ENCODE measurements at regions not wholly inside any gene's neighbourhood (a gene's known extent, or its start where the extent isn't known, plus 50 kb on each side); places are given as distances from the start of the nearest gene placed in this dataset.
"Not testable (repeated sequence)": the region's sequence is repeated elsewhere in the genome, so short reads cannot be mapped to it uniquely, and the experiment has no call there.

DNA sequence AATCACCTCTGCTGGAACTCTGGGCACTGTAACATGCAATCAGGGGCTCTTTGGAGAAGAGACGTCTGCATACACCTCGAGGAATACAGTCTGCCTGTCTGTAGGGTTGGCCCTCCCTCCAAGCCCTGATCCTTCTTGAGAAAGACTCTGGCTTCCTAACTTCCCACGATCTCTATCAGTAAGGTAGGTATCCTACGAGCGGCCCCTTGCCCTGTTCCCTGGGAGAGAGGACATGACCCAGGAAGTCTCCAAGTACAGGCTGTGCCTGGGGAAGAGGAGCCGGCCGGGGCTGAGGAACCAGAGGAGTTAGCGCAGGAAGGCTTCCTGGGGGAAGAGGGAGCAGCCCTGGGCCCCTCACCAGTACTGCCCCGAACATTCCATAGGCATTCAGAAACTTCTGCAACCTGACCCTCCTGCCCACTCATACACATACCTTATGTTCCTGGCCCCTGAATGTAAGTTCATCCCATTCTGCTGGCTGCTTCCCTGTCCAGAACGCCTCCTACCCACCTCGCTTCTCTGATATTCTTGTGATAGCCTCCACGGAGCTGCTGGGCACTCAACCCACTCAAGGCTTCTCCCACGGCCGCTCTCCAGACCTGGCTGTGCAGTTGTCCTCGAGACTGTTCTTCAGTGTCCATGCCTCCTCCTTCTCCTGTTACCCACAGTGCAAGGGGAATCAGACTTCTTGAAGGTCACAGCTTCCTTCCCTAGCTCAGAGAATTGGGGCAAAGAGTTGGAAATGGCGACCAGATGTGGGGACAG is 116.1 kb downstream of the CYP26B1 start:
- no peak for DNase-seq (ENCODE audit: low spot score)

DNA sequence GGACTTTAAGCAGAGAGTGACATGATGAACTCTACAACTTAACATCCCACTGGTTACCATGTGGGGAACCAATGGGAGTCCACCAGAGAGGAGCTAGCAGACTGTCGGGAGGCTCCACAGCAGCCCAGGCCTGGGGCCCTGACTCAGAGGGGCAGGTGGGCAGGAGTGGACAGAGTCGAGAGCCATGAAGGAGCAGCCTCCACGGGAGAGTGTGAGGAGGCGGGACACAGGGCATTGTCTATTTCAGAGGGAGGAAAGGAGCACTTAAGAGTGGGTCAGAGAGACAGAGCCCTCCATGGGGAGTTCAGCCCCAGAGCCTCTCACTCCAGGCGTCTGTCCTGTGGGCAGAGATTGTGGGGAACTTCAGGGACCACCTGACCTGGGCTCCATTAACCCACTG is 118.7 kb downstream of the CYP26B1 start:
- DNase-seq (ENCODE audit: low spot score) = no peak

DNA sequence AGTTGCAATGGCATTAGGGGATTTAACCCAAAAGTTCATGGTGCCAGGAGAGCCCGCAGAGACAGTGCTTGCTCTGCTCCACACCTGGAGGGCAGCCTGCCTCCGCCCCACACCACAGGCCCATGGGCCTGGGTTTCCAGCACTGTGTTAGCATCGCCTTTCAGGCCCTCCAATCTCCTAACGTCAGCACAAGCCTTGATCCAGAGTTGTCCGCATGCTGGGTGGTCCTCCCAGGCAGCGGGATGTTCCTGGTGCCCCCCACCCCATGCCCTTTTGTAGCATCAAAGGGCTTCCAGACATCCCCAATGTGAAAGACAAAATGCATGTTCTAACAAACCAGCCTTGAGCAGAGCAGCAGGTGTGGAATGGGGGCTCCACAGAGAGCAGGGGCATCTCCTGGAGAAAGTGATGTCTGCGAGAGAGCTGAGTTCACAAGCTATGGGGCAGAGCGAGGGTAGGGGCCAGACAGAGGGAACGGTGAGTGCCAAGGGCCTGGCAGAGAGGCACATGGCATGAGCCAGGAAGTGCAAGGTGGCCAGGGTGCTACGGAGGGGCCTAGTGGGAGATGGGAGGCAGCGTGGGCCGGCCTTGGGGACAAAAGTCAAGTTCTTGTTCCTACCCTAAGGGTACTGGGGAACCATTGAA is 119.2 kb downstream of the CYP26B1 start:
- DNase-seq (ENCODE audit: low spot score) = no peak

DNA sequence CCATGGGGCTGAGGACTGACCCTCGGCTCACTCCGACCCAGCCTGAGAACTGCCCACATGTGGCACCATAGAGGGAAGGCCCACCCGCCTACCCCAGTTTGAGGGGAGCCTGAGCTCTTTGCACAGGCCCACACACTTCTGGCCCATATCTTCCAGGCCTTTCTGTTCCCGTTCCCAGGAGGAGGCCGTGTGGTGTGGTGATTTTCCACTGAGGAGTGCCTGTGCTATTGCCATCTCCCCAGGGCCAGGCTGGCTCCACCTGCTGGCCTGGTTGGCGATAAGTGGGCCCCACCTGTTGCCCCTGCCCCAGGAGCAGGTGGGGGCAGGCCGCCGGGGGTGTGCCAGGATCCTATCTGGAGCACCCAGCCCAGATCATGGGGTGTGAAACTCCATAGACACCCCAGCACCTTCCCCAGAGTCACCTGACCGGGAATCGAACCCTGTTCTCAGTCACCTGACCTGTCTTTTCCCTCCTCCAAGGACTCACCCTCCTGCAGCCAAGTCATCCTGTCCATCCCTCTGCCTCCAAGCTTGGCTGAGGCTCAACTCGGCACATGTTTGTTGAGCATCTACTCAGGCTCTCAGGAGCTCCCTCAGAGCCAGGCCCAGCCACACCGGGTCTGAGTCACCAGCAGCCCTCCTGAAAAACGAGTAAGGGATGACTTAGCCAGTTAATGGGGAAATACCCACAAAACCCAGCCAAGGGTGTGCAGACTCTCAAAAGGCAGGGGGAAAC is 120.1 kb downstream of the CYP26B1 start:
- no peak for DNase-seq (ENCODE audit: low spot score)

DNA sequence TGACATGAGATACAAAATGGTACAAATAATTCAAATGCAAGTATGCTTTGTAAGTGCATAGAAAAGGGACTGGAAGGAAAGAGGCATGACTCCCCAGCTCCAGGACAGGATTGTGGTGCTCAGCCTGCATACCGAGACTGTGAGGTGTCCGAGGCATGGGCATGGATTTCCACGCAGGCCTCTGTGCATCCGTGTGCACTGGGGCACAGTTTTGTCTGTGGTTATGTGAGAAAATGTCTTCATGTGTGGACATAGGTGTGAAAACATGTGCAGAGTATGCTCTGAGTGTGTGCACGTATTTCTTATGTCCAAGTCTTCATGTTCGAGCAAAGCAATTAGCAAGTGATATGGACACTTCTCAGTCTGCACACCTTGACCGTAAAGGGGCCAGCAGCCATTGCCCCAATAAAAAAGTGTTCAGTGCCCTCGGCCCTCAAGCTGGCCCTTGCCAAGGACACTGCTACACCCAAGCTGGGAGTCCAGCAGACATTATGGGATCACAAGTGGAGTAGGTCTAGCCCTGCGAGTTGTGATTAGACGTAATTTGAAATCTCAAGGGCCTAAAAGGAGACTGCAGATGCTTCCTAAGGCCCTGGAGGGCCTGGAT is 120.7 kb downstream of the CYP26B1 start:
- no peak for DNase-seq (ENCODE audit: low spot score)

DNA sequence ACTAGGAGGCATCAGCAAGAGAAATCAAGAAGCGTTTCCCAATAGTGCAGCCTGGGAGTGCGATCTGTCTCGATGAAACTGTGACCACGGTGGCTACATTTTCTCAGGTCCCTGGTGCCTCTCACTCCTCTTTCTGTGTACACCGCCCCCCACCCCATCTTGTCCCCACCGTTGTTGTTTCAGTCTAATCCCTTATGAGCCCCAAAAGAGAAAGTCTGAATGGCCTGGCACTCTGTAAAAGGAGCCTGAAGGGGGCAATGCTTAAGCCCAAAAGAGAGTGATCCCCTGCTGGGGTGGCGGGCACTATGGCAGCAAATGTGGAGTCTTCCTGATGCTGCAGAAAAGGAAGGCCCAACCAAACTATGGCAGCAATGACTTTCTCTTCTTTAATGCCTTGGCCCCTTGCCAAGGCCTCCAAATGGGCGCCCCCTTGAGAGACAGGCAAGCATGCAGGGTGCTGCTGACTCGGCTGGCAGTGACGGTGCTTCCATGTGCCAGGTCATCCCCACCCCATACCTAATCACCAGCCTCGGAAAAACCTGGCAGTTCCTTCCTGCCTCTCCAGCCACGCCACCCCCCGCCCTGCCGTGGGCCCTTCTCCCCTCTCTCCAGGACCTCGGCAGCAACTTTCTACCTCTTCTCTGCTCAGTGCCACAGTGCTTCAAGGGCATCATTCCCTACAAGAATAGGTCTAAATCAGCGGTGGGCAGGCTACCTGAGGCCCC is 123.0 kb downstream of the CYP26B1 start:
- DNase-seq (ENCODE audit: low spot score) = no peak

DNA sequence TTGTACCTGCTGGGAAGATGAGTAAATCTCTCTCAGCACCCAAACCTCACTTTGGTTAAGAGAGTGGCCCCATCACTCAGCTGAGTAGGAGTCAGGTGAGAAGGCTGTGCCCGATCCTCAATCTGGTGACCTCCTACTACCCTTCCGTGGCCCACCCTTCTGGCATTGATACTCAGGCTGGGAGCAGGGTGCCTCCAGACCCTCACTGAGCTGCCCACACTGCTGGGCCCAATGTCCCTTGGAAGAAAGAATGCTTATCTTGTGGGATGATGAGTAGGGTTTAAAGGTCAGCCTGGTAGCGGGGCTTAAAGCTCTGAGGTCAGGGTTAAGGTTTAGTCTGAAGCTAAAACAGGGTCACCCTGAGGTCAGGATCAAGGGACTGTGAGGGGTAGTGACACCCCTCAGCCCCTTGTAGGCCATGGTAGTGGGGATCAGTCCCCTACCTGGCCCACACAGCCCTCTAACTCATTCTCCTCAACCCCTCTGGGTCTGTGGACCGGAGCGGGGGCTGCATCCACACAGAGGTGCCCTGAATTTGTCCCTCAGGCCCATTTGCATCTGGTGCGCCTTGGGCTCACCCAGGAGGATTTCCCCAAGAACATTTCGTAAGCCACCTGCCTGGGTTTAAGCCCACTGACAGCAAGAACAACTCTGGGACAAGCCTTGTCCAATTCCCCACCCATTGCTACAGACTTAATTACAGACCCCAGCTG is 123.8 kb downstream of the CYP26B1 start:
- no peak for DNase-seq (ENCODE audit: low spot score)

DNA sequence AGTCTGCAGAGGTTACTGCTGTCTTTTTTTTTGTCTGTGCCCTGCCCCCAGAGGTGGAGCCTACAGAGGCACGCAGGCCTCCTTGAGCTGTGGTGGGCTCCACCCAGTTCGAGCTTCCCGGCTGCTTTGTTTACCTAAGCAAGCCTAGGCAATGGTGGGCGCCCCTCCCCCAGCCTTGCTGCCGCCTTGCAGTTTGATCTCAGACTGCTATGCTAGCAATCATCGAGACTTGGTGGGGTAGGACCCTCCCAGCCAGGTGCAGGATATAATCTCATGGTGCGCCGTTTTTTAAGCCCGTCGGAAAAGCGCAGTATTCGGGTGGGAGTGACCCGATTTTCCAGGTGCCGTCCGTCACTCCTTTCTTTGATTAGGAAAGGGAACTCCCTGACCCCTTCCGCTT is 126.3 kb downstream of the CYP26B1 start:
- DNase-seq (ENCODE audit: low spot score) = not testable (repeated sequence)

DNA sequence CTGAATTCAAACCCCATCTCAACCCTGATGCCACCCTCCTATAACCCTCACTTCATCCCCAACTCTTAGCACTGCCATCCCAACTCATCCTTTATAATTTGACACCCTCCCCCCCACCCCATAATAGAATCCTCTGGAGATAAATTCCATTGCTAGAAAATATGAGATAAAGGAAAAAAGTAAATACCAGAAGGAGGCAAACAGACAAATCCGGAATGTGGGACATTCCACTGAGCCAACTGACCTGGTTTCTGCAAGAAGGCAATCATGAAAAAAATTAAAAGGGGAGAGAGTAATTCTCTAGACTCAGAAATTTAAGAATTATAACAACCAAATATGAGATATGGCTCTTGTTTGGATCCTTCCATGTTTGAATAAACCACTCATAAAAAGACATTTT is 132.4 kb downstream of the CYP26B1 start:
- no peak for DNase-seq (ENCODE audit: low spot score)

DNA sequence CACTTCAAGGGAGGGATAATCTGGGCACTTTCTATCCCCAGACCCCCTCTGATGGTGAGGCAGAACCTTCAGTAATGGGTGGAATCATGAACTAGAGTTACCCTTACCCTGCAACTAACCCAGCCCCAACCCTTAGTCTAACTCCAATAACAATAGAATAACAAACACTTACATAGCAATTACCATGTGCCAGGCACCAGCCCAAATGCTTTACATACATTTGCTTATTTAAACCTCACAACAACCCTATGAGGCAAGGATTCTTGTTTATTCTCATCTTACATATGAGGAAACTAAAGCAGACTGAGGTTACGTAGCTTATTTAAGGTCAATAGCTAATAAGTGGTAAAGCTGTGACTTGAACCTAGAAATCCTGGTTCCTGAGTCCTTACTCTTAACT is 132.8 kb downstream of the CYP26B1 start:
- no peak for DNase-seq (ENCODE audit: low spot score)

DNA sequence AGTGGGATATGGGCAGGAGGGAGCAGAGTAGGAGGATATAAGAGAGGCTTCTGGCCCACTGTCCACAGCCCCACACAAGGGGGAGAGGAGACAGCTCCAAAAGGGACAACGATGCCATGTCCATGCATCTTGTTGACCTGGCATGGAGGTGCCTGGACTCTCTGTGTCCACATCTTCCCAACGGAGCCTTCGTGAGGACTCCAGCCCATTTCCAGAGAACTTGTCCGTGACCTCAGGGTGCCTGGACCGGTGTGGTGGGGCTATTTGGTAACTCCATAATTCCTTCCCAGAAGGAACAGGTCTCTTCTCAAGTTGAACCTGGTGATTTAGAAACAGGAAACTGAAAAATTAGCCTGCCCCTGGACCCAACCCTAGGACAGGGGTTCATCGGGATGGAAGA is 133.9 kb downstream of the CYP26B1 start:
- DNase-seq (ENCODE audit: low spot score) = no peak

DNA sequence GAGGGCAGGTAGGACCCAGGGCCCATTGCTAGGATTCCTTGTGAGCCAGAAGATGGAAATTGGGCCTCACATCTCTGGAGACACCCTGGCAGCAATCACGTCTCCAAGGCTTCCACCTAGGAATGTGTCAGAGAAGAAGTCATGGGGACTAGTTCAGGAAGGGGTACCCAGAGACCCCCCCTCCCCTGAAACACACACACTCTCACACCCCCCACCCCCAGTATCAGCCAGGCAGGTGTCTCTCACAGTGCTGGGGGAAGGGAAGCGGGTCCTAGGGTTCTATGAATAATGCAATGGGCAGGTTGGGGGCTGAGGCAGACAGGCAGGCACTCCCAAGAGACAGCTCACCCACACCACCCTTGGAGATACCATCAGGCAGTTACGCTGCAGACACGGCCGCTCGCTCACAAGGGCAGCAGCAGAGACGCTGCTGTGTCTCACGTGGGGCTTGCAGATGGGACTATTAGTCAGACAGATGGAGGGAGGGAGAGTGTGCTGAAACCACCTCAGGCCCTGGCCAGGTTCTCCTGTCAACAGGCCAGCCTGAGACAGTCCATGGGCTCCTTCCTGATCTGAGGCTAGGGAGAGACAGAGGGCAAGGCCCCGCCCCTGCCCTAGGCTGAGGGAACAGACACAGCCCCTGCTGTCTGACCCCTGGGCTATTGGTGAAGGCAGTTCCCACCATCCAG is 134.6 kb downstream of the CYP26B1 start:
- no peak for DNase-seq (ENCODE audit: low spot score)

DNA sequence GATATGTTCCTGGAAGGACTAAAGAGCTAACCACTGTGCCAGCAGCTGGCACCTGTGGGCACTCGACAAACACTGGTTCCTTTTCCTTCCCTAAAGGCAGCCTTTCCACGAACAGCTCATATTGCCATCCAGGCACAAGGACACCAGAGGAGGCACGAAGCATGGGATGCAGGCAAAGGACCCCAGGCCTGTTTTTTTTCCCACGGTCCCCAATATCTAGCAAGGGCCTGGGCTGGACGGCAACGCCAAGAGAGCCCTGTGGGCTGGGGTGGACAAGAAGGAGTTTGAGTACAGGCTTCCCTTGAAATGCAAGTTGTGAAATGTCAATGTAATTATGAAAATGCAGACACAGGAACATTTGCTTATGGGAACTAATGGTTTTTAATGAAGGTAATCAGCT is 135.9 kb downstream of the CYP26B1 start:
- no peak for DNase-seq (ENCODE audit: low spot score)

DNA sequence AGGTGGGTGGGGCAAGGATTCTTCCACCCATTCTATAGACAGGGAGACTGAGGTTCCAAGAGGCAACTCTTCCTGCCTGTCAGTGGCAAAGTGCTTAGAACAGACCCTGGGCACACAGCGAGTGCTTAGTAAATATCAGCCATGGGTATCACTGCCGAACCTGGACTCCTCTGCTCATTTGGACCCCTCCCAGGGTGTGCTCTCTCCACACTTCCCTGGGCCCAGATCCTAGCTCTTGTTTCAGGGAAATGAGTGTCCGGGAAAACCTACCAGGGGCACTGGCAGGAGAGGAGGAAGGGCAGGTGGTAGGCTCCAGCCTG is 136.3 kb downstream of the CYP26B1 start:
- DNase-seq (ENCODE audit: low spot score) = no peak

DNA sequence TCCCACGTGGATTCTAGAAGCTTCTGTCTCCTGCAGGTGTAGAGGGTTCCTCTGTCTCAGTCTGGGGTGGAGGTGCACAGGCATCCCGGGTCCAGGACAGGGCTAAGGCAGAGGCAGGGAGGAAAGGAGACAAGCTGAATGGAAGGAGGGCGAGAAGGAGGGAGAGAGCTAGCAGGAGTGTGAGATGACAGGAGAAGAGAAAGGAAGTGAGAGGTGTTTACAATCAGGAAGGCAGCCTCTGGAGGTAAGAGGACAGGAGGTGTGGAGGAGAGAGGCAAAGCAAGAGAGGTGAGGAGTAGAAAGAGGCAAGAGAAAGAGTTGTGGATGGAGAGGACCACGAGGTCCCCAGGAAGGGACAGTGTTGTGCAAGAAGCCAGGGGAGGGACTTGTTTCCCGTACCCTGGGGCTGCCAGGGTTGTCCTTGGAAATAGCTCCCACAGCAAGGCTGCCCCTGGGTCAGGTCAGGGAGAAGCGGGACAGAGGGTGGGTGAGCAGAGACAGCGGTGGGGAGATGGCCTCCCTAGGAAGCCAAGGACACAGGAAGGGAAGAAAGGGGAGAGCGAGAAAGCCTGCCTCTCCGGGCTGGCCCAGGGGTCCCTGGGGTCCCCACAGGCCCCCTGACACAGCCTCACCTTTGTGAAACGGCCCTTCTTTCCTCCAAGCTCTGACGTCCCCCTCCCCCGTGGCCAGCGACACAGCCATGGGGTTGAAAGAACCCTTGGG is 136.9 kb downstream of the CYP26B1 start:
- DNase-seq (ENCODE audit: low spot score) = no peak

DNA sequence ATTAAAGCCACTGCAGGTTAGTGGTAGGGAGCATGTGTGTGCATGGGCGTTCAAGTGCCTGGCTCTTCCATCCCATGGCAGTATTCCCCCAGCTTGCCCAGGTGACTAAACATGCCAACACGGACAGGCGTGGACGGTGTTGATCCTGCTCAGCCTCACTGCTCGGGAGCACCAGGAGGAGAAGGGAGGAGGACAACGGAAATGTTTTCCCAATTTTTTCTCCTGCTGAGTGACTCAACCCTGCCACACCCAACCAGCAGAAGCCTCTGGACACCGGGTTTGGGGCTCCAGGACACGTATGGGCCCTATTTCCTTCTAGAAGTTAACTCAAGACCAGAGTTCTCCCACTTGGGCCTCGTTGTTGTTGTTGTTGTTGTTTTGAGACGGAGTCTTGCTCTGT is 139.1 kb downstream of the CYP26B1 start:
- DNase-seq (ENCODE audit: low spot score) = no peak

DNA sequence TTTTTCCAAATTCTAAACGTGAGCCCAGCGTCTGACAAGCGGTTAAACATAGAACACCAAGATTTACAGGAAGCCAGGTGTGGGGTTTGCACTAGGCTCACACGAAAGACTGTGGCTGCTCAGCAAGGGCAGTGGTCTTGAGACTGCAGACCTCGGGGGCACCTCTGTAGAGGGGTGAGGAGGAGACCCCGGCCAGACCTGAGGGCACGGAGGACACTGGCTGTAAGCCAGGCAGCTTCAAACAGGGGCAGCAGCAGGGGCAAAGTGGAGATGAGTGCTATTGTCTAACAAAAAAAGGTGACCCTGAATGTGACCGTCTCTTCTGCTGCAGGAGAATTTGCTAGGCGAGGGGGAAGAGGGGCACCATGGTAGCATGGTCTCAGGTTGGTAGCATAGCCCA is 140.3 kb downstream of the CYP26B1 start:
- DNase-seq (ENCODE audit: low spot score) = no peak

DNA sequence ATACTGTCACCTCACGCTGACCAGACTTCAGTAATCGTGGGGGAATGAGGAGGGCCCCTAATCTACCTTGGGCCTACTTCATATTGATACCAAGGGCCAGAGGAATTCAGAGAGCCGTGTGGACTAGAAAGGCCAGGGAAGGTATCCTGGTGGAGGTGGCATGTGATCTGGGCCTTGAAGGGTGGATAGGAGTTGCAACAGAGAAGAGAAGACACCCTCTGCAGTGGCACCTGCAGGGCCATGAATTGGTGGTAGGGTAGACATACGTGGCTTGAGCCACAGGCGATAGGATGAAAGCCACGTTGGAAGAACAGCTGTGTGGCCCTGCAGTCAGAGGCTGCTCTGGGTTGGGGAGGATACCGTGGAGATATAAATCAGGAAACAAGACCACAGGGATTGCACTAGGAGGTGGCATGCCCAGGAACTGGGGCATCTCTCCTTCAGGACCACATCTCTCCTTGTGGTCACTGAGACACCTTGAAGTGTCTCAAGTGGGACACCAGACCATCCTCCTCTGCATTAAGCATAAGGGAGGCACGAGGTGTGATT is 141.4 kb downstream of the CYP26B1 start:
- no peak for DNase-seq (ENCODE audit: low spot score)

DNA sequence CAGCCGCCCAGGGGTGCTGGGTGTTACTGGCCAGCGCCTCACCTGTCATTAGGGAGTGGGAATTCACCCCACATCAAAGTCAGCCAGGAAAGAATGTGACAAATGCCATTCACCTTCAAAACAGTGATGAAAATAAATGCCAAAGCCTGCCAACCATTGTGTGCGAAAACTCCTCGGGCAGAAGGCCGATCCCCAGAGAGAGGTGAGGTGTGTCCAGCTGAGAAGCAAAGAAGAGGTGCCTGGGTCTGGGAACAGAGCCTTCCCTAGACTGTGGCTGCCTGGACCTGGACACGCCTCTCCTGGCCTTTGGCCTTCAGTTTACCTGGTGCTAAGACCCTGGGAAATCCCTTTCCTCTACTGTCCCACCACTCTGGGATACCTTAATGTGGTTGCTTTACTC is 142.7 kb downstream of the CYP26B1 start:
- no peak for DNase-seq (ENCODE audit: low spot score)

All from CD4-positive, alpha-beta T cell treated with Interleukin-15 for 4 hours (primary cell).